ENCODE measurements at regions not wholly inside any gene's neighbourhood (a gene's known extent, or its start where the extent isn't known, plus 50 kb on each side); places are given as distances from the start of the nearest gene placed in this dataset.

DNA sequence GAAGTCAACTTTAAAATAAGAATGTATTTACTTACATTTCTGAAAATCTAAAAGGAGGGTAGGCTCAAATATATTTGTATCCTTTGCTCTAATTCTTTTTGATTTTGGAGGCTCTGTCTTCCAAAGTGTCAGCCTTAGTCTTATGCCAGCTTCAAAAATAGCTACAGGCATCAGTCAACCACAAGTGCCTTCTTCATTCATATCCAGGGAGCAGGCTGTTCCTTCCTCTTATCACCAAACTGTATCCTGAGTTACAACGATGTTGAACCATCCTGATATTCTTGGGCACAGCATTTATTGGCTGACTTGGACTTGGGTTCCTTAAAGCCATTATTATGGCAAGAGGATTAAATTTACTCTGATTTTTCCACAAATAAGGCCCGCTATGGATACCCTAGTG, 1161.3 kb downstream of the PCDH17 start:
- no peak for TF ChIP-seq EP300 (IDR thresholded peaks at IDR 0.05)
- TF ChIP-seq, protein P1, sequence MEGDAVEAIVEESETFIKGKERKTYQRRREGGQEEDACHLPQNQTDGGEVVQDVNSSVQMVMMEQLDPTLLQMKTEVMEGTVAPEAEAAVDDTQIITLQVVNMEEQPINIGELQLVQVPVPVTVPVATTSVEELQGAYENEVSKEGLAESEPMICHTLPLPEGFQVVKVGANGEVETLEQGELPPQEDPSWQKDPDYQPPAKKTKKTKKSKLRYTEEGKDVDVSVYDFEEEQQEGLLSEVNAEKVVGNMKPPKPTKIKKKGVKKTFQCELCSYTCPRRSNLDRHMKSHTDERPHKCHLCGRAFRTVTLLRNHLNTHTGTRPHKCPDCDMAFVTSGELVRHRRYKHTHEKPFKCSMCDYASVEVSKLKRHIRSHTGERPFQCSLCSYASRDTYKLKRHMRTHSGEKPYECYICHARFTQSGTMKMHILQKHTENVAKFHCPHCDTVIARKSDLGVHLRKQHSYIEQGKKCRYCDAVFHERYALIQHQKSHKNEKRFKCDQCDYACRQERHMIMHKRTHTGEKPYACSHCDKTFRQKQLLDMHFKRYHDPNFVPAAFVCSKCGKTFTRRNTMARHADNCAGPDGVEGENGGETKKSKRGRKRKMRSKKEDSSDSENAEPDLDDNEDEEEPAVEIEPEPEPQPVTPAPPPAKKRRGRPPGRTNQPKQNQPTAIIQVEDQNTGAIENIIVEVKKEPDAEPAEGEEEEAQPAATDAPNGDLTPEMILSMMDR (IDR thresholded peaks at IDR 0.05): no peak
- no peak for TF ChIP-seq POLR2A (IDR thresholded peaks at IDR 0.05)
- Histone ChIP-seq H3K27ac (no peak overlapping the region), H3K27me3 (no peaks in the 10 kb centered on the region), H3K36me3 (no peaks in the 10 kb centered on the region), H3K9me3 (no peaks in the 10 kb centered on the region), H3K4me3 (no peak overlapping the region), H3K4me1 (no peaks in the 10 kb centered on the region)
- 78% methylated on average over 2 of the region's 2 CpGs for WGBS, 2 donors
- no peak for DNase-seq (ENCODE audit: low spot score in 2 of 2)

GRCh38 chr13:58795715-58796114, 1164.2 kb downstream of the PCDH17 start:
- Histone ChIP-seq H3K9me3 (no peaks in the 10 kb centered on the region), H3K4me3 (no peak overlapping the region), H3K4me1 (no peaks in the 10 kb centered on the region), H3K36me3 (no peaks in the 10 kb centered on the region), H3K27ac (no peak overlapping the region), H3K27me3 (no peaks in the 10 kb centered on the region)
- 66 to 88% methylated on average over 2 of the region's 2 CpGs for WGBS, 2 donors
- no peak for DNase-seq (ENCODE audit: low spot score in 2 of 2)
- TF ChIP-seq POLR2A (IDR thresholded peaks at IDR 0.05) (no peak), EP300 (IDR thresholded peaks at IDR 0.05) (no peak)
- TF ChIP-seq, protein P1 (IDR thresholded peaks at IDR 0.05): no peak

DNA sequence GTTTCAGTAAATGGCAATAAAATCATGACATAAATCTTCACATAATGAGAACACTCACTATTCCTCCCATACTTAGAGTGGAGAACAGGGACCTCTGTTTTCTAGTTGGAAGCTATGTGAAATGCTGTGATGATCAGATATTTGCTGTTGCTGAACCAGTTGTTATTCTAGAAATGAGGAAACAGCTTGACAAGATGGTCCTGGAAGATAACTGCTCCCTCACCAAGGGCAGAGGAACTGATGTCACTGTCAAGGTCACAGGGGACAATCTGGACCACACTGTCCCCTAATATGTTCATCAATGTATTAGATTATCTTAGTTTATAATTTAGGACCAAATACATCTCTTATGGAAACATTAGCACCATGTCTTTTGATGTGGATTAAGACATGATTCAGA, 1173.3 kb downstream of the PCDH17 start:
- no peak overlapping the region for H3K27ac ChIP-seq
- H3K9me3 ChIP-seq: no peaks in the 10 kb centered on the region
- DNase-seq (ENCODE audit: low spot score in 2 of 2): no peak
- H3K27me3 ChIP-seq: no peaks in the 10 kb centered on the region
- H3K36me3 ChIP-seq: no peaks in the 10 kb centered on the region
- TF ChIP-seq, protein P1 (IDR thresholded peaks at IDR 0.05): no peak
- no peak for TF ChIP-seq POLR2A (IDR thresholded peaks at IDR 0.05)
- no peak overlapping the region for H3K4me3 ChIP-seq
- H3K4me1 ChIP-seq: no peaks in the 10 kb centered on the region

- DNase-seq (ENCODE audit: low spot score in 2 of 2): no peak
- Histone ChIP-seq H3K36me3 (no peaks in the 10 kb centered on the region), H3K27ac (no peak overlapping the region), H3K9me3 (no peaks in the 10 kb centered on the region), H3K27me3 (no peaks in the 10 kb centered on the region), H3K4me1 (no peaks in the 10 kb centered on the region), H3K4me3 (no peak overlapping the region)
- 76 to 78% methylated on average over 2 of the region's 2 CpGs for WGBS, 2 donors
- TF ChIP-seq EP300 (IDR thresholded peaks at IDR 0.05): no peak
- no peak for TF ChIP-seq POLR2A (IDR thresholded peaks at IDR 0.05)
- TF ChIP-seq, protein P1 (IDR thresholded peaks at IDR 0.05): no peak
Measured at GRCh38 chr13:58806401-58806800, 1174.9 kb downstream of the PCDH17 start.

GRCh38 chr13:58823701-58824100, 1192.2 kb downstream of the PCDH17 start:
- Histone ChIP-seq H3K4me3 (no peak overlapping the region), H3K9me3 (no peaks in the 10 kb centered on the region), H3K27ac (no peak overlapping the region), H3K4me1 (no peaks in the 10 kb centered on the region), H3K36me3 (no peaks in the 10 kb centered on the region), H3K27me3 (no peaks in the 10 kb centered on the region)
- no peak for DNase-seq (ENCODE audit: low spot score in 2 of 2)
- TF ChIP-seq, protein P1 (IDR thresholded peaks at IDR 0.05): no peak
- no peak for TF ChIP-seq EP300 (IDR thresholded peaks at IDR 0.05)
- no peak for TF ChIP-seq POLR2A (IDR thresholded peaks at IDR 0.05)
- WGBS, 2 donors: 92 to 93% methylated on average over 26 to 29 of the region's 29 CpGs

All from tibial nerve (tissue), 4 donors.